Keratinocyte (primary cell): ENCODE measurements at regions not wholly inside any gene's neighbourhood (a gene's known extent, or its start where the extent isn't known, plus 50 kb on each side); places are given as distances from the start of the nearest gene placed in this dataset.

ENCODE experiments used
- DNase-seq: peaks from one replicate; pipeline ENCODE4 v3.0.0-alpha.2; 2011; ENCODE audit warnings: low read depth, missing footprints, low spot score
- FAIRE-seq: peaks from 2 replicates; lab custom pipeline; 2011; peaks lifted over from hg19 to GRCh38; lab: Jason Lieb, UNC
- H2AFZ ChIP-seq: 2 replicates; pipeline ENCODE4 v1.6.0; 2012; ENCODE audit warnings: low read length, control low read depth, inconsistent platforms; ENCODE audit not compliant: control insufficient read depth
- H3K27ac ChIP-seq: 2 replicates; pipeline ENCODE4 v1.5.1; 2011; ENCODE audit warnings: low read length; ENCODE audit not compliant: control insufficient read depth, insufficient read depth
- H3K27me3 ChIP-seq: 3 replicates; pipeline ENCODE4 v1.6.0; 2011; ENCODE audit warnings: low read length; ENCODE audit not compliant: control insufficient read depth, insufficient read depth; ENCODE audit errors: extremely low read depth
- H3K36me3 ChIP-seq, 2 experiments: 2 replicates in 1 of 2; 3 replicates in 1 of 2; pipeline ENCODE4 v1.5.1; 2011; ENCODE audit warnings: low read length in 2 of 2, mild to moderate bottlenecking in 1 of 2; ENCODE audit not compliant: control insufficient read depth in 2 of 2, insufficient read depth in 2 of 2; ENCODE audit errors: extremely low read depth in 1 of 2
- H3K4me1 ChIP-seq: 3 replicates; pipeline ENCODE4 v1.5.1; 2011; ENCODE audit warnings: low read length; ENCODE audit not compliant: control insufficient read depth, insufficient read depth; ENCODE audit errors: extremely low read depth
- H3K4me2 ChIP-seq: 3 replicates; pipeline ENCODE4 v1.6.0; 2011; ENCODE audit warnings: low read depth, low read length; ENCODE audit not compliant: control insufficient read depth, insufficient read depth; ENCODE audit errors: extremely low read depth
- H3K4me3 ChIP-seq, 3 experiments: fragments of 200-600 bp in 1 of 3; sonication (generic) in 1 of 3; 2 replicates in 2 of 3; 3 replicates in 1 of 3; pipeline ENCODE4 v1.5.1; 2011 to 2016; ENCODE audit warnings: low read length in 3 of 3, mild to moderate bottlenecking in 3 of 3, control low read depth in 2 of 3, inconsistent platforms in 1 of 3, low read depth in 1 of 3, mixed read lengths in 1 of 3, mixed run types in 1 of 3, moderate library complexity in 1 of 3; ENCODE audit not compliant: control insufficient read depth in 2 of 3, insufficient read depth in 2 of 3; ENCODE audit errors: extremely low read depth in 1 of 3
- H3K79me2 ChIP-seq: 2 replicates; pipeline ENCODE4 v1.6.0; 2012; ENCODE audit warnings: low read length; ENCODE audit not compliant: control insufficient read depth, insufficient read depth
- H3K9ac ChIP-seq: 3 replicates; pipeline ENCODE4 v1.6.0; 2011; ENCODE audit warnings: low read length; ENCODE audit not compliant: control insufficient read depth, insufficient read depth; ENCODE audit errors: extremely low read depth
- H3K9me1 ChIP-seq: 3 replicates; pipeline ENCODE4 v1.6.0; 2011; ENCODE audit warnings: low read length; ENCODE audit not compliant: control insufficient read depth, insufficient read depth; ENCODE audit errors: extremely low read depth
- H3K9me3 ChIP-seq: 2 replicates; pipeline ENCODE4 v1.5.1; 2012; ENCODE audit warnings: low read depth, low read length; ENCODE audit not compliant: control insufficient read depth
- H4K20me1 ChIP-seq: 3 replicates; pipeline ENCODE4 v1.6.0; 2011; ENCODE audit warnings: low read length; ENCODE audit not compliant: control insufficient read depth, insufficient read depth; ENCODE audit errors: extremely low read depth
- EZH2 ChIP-seq: IDR thresholded peaks from one replicate; pipeline ENCODE4 v1.6.1; 2012; ENCODE audit warnings: inconsistent platforms, mild to moderate bottlenecking, low read length, moderate library complexity
- dilution Hi-C: fragments of 300-500 bp; cut with MboI; formaldehyde crosslinking; loops from one replicate; pipeline ENCODE4 v1.7.0; 2020; ENCODE audit warnings: low sequenced_read_pairs; ENCODE audit not compliant: extremely low pct_ligation_motif_present
- TF ChIP-seq, protein P1 (sequence below), 3 experiments: IDR thresholded peaks in 1 of 3; conservative IDR thresholded peaks in 1 of 3; optimal IDR thresholded peaks in 1 of 3; 2 replicates in 2 of 3; 3 replicates in 1 of 3; pipeline versions ENCODE3 to v1.5.1; 2011; ENCODE audit warnings: low read length in 3 of 3, mild to moderate bottlenecking in 3 of 3, moderate library complexity in 2 of 3, control low read depth in 1 of 3, inconsistent platforms in 1 of 3; ENCODE audit not compliant: insufficient read depth in 2 of 3; ENCODE audit errors: extremely low read depth in 1 of 3

DNA sequence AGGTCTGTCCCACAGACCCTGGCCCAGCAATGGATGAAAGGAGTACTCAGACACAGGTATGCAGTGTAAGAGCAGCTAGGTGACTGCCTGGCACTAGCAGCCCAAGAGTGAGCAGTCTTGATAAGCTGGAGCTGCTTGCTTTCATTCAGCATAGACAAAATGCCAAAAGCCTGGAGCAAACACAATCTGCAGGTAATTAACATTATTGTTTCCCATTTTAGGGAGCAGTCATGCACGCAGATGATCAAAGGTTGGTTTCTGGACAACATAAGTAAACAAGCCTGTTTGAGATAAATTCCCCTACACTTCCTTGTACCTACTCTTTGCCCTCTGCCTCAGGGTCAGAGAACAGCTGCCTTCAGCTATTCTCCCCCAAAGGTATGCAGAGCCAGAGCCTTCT lies 73.7 kb upstream of the MSTN start:
- Histone ChIP-seq H3K9me1 (no peaks in the 10 kb centered on the region), H3K79me2 (no peaks in the 10 kb centered on the region), H2AFZ (no peak overlapping the region), H3K9me3 (peaks cover 2% of the 10 kb centered on the region), H3K4me3 (no peak overlapping the region), H3K4me2 (no peak overlapping the region), H3K27ac (no peak overlapping the region), H3K36me3 (no peaks in the 10 kb centered on the region), H3K9ac (no peak overlapping the region), H4K20me1 (no peaks in the 10 kb centered on the region), H3K27me3 (no peaks in the 10 kb centered on the region), H3K4me1 (no peaks in the 10 kb centered on the region)
- TF ChIP-seq EZH2, result no peak
- TF ChIP-seq, protein P1, sequence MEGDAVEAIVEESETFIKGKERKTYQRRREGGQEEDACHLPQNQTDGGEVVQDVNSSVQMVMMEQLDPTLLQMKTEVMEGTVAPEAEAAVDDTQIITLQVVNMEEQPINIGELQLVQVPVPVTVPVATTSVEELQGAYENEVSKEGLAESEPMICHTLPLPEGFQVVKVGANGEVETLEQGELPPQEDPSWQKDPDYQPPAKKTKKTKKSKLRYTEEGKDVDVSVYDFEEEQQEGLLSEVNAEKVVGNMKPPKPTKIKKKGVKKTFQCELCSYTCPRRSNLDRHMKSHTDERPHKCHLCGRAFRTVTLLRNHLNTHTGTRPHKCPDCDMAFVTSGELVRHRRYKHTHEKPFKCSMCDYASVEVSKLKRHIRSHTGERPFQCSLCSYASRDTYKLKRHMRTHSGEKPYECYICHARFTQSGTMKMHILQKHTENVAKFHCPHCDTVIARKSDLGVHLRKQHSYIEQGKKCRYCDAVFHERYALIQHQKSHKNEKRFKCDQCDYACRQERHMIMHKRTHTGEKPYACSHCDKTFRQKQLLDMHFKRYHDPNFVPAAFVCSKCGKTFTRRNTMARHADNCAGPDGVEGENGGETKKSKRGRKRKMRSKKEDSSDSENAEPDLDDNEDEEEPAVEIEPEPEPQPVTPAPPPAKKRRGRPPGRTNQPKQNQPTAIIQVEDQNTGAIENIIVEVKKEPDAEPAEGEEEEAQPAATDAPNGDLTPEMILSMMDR (optimal IDR thresholded peaks at IDR 0.05 in 1 of 3, IDR thresholded peaks at IDR 0.05 in 1 of 3, conservative IDR thresholded peaks at IDR 0.05 in 1 of 3; ENCODE audit: extremely low read depth in 1 of 3, insufficient read depth in 2 of 3, low read length in 3 of 3), result no peak
- FAIRE-seq (no peak), DNase-seq (no peak)
- dilution Hi-C loops, result no loop called here

DNA sequence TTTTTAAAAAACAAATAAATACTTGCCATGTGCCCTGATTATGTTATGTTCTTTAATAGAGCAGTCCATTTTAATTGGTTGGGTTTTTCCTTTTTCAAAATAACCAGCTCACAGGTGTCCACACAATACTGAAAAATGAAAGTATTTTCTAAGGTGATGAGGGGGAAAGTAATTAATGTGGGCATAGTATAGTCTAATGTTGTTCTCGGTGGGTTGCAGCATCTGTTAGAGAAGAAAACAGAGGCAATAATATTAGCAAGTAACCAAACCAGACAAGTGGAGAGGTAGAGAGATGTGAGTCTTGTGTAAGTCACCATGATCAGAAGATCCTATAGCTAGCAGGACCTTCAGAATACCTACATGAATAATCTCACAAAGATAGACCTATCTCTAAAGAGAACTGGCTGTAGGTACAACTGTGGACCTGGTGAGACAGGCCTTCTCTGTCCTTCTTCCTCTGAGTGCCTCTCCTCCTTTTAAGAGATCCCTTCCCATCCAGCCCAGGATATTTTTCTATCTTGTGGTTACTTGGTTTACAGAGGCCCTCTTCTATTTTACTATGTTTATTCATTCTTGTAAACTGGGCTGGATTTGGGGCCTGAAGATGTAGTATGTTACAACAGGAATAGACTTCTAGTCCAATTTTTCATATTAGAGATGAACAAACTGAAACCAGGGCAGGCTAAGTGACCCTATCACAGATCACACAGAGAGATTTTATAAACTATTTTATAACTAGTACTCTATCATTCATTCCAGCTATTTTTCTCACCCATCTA lies 67.1 kb upstream of the MSTN start:
- H3K9ac ChIP-seq, result no peak overlapping the region
- no peaks in the 10 kb centered on the region for H3K27me3 ChIP-seq
- dilution Hi-C loops, result no loop called here
- H2AFZ ChIP-seq, result no peak overlapping the region
- TF ChIP-seq EZH2, result no peak
- TF ChIP-seq, protein P1 (optimal IDR thresholded peaks at IDR 0.05 in 1 of 3, IDR thresholded peaks at IDR 0.05 in 1 of 3, conservative IDR thresholded peaks at IDR 0.05 in 1 of 3; ENCODE audit: extremely low read depth in 1 of 3, insufficient read depth in 2 of 3, low read length in 3 of 3), result no peak
- no peak overlapping the region for H3K4me2 ChIP-seq
- no peak overlapping the region for H3K4me3 ChIP-seq
- H3K9me1 ChIP-seq, result no peaks in the 10 kb centered on the region
- no peak for FAIRE-seq
- no peaks in the 10 kb centered on the region for H3K36me3 ChIP-seq
- no peak for DNase-seq
- no peaks in the 10 kb centered on the region for H3K79me2 ChIP-seq
- no peak overlapping the region for H3K27ac ChIP-seq
- H3K9me3 ChIP-seq, result no peaks in the 10 kb centered on the region
- no peaks in the 10 kb centered on the region for H3K4me1 ChIP-seq
- no peaks in the 10 kb centered on the region for H4K20me1 ChIP-seq
